ENCODE measurements at regions not wholly inside any gene's neighbourhood (a gene's known extent, or its start where the extent isn't known, plus 50 kb on each side); places are given as distances from the start of the nearest gene placed in this dataset.

GRCh38 chr6:80537118-80537972 is 430.9 kb downstream of the BCKDHB start:
- TF ChIP-seq POLR2A (IDR thresholded peaks at IDR 0.05) (no peak), CTCF (IDR thresholded peaks at IDR 0.05) (no peak)
- no peak for DNase-seq (ENCODE audit: low spot score in 2 of 2)
- H3K4me3 ChIP-seq (ENCODE audit: low read depth, poor library complexity, severe bottlenecking): no peak overlapping the region
- 86 to 87% methylated on average over 6 of the region's 6 CpGs for WGBS, 2 donors
- intact Hi-C loops (cut with DNase I; ENCODE audit: low total_unique reads): no loop called here

- intact Hi-C loops (cut with DNase I; ENCODE audit: low total_unique reads): no loop called here
- WGBS, 2 donors: 84 to 93% methylated on average over 1 of the region's 1 CpG
- TF ChIP-seq CTCF (IDR thresholded peaks at IDR 0.05) (no peak), POLR2A (IDR thresholded peaks at IDR 0.05) (no peak)
Observed at GRCh38 chr6:80535914-80536565, 429.6 kb downstream of the BCKDHB start.

GRCh38 chr6:80531681-80532619 is 425.5 kb downstream of the BCKDHB start:
- DNase-seq (ENCODE audit: low spot score in 2 of 2): no peak
- intact Hi-C loops (cut with DNase I; ENCODE audit: low total_unique reads): no loop called here
- H3K4me3 ChIP-seq (ENCODE audit: low read depth, poor library complexity, severe bottlenecking): no peak overlapping the region
- 72 to 82% methylated on average over 4 of the region's 4 CpGs for WGBS, 2 donors
- TF ChIP-seq POLR2A (IDR thresholded peaks at IDR 0.05) (no peak), CTCF (IDR thresholded peaks at IDR 0.05) (no peak)

More at GRCh38 chr6:80535914-80536565, 429.6 kb downstream of the BCKDHB start:
- no peak overlapping the region for H3K4me3 ChIP-seq (ENCODE audit: low read depth, poor library complexity, severe bottlenecking)
- no peak for DNase-seq (ENCODE audit: low spot score in 2 of 2)

GRCh38 chr6:80530103-80530502 is 423.6 kb downstream of the BCKDHB start:
- intact Hi-C loops (cut with DNase I; ENCODE audit: low total_unique reads): no loop called here
- H3K4me3 ChIP-seq (ENCODE audit: low read depth, poor library complexity, severe bottlenecking): no peak overlapping the region
- WGBS, 2 donors: 84 to 91% methylated on average over 3 of the region's 3 CpGs
- no peak for DNase-seq (ENCODE audit: low spot score in 2 of 2)
- TF ChIP-seq POLR2A (IDR thresholded peaks at IDR 0.05): no peak
- no peak for TF ChIP-seq CTCF (IDR thresholded peaks at IDR 0.05)

GRCh38 chr6:80528115-80528514 is 421.6 kb downstream of the BCKDHB start:
- TF ChIP-seq CTCF (IDR thresholded peaks at IDR 0.05): no peak
- TF ChIP-seq POLR2A (IDR thresholded peaks at IDR 0.05): no peak
- DNase-seq (ENCODE audit: low spot score in 2 of 2): no peak
- no peak overlapping the region for H3K4me3 ChIP-seq (ENCODE audit: low read depth, poor library complexity, severe bottlenecking)
- intact Hi-C loops (cut with DNase I; ENCODE audit: low total_unique reads): no loop called here

Data from lower leg skin (tissue), 4 donors.